Neural crest cell (in vitro differentiated cells): ENCODE measurements at regions not wholly inside any gene's neighbourhood (a gene's known extent, or its start where the extent isn't known, plus 50 kb on each side); places are given as distances from the start of the nearest gene placed in this dataset.

Experiments
- DNase-seq: peaks from one replicate; pipeline ENCODE4 v3.0.0; 2021; ENCODE audit warnings: low read depth, mixed read lengths, low spot score
- H3K27ac Mint-ChIP-seq: one replicate; pipeline ENCODE4 v1.8.0; 2021; ENCODE audit warnings: mild to moderate bottlenecking, mixed read lengths; ENCODE audit not compliant: unreplicated experiment
- H3K27me3 Mint-ChIP-seq: 2 replicates; pipeline ENCODE4 v1.8.0; 2021; ENCODE audit warnings: low read depth, mild to moderate bottlenecking, mixed read lengths
- H3K36me3 Mint-ChIP-seq: 2 replicates; pipeline ENCODE4 v1.8.0; 2021; ENCODE audit warnings: low read depth, mild to moderate bottlenecking, mixed read lengths
- H3K4me1 Mint-ChIP-seq: 2 replicates; pipeline ENCODE4 v1.8.0; 2021; ENCODE audit warnings: mixed read lengths
- H3K4me3 Mint-ChIP-seq: one replicate; pipeline ENCODE4 v1.8.0; 2021; ENCODE audit warnings: mild to moderate bottlenecking, mixed read lengths
- H3K9me3 Mint-ChIP-seq: 2 replicates; pipeline ENCODE4 v1.8.0; 2021; ENCODE audit warnings: mixed read lengths
- CTCF ChIP-seq: fragments of 200-600 bp; sonication (generic); conservative IDR thresholded peaks from 2 replicates; pipeline ENCODE4 v1.5.0; 2021; ENCODE audit warnings: antibody characterized with exemption, mild to moderate bottlenecking

DNA sequence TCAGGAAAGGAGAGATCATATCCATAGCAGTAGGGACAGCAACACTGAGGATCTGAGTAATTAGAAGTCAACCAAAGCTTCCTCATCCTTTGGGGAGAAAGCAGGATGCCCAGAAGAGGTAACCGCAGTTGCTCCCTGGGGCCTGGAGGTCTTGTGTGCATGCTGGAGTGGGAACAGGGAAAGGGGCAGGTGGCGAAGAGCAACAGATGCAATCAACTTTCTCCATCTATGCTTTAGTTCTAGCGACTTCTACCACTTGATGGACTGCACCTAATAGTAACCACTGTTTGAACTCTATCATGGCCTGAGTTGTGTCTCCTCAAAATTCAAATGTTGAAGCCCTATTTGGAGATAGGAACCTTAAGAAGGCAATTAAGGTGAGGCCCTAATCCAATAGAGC is 503.8 kb downstream of the NPIPA7 start:
- no peak for TF ChIP-seq CTCF
- peaks cover 9% of the 10 kb centered on the region for H3K27me3 Mint-ChIP-seq
- no peak for DNase-seq

GRCh38 chr16:16884451-16884850 is 505.5 kb downstream of the NPIPA7 start:
- no peak overlapping the region for H3K27ac Mint-ChIP-seq
- H3K36me3 Mint-ChIP-seq: no peaks in the 10 kb centered on the region
- H3K9me3 Mint-ChIP-seq: no peaks in the 10 kb centered on the region
- peaks cover 2% of the 10 kb centered on the region for H3K27me3 Mint-ChIP-seq
- no peak for TF ChIP-seq CTCF
- peaks cover 26% of the 10 kb centered on the region for H3K4me1 Mint-ChIP-seq
- no peak overlapping the region for H3K4me3 Mint-ChIP-seq
- DNase-seq: no peak

More for the DNA sequence above, 503.8 kb downstream of the NPIPA7 start:
- Mint-ChIP-seq H3K9me3 (no peaks in the 10 kb centered on the region), H3K4me3 (no peak overlapping the region), H3K27ac (no peak overlapping the region), H3K4me1 (peaks cover 32% of the 10 kb centered on the region), H3K36me3 (no peaks in the 10 kb centered on the region)

- no peak for DNase-seq
- H3K4me3 Mint-ChIP-seq: no peak overlapping the region
- H3K9me3 Mint-ChIP-seq: peaks cover 2% of the 10 kb centered on the region
- TF ChIP-seq CTCF: no peak
- H3K4me1 Mint-ChIP-seq: no peaks in the 10 kb centered on the region
- no peaks in the 10 kb centered on the region for H3K27me3 Mint-ChIP-seq
- no peaks in the 10 kb centered on the region for H3K36me3 Mint-ChIP-seq
- peak overlapping the region; percentile 46 for H3K27ac Mint-ChIP-seq
Observed at GRCh38 chr16:16887193-16887592, 508.3 kb downstream of the NPIPA7 start.

GRCh38 chr16:16890964-16891363 is 512.0 kb downstream of the NPIPA7 start:
- no peaks in the 10 kb centered on the region for H3K4me1 Mint-ChIP-seq
- H3K27ac Mint-ChIP-seq: peak overlapping the region; percentile 93
- peaks cover 2% of the 10 kb centered on the region for H3K9me3 Mint-ChIP-seq
- no peak for DNase-seq
- no peaks in the 10 kb centered on the region for H3K36me3 Mint-ChIP-seq
- no peak for TF ChIP-seq CTCF
- H3K27me3 Mint-ChIP-seq: no peaks in the 10 kb centered on the region
- no peak overlapping the region for H3K4me3 Mint-ChIP-seq

GRCh38 chr16:16904601-16905000 is 525.7 kb downstream of the NPIPA7 start:
- Mint-ChIP-seq H3K9me3 (peaks cover 3% of the 10 kb centered on the region), H3K27ac (no peak overlapping the region), H3K4me3 (no peak overlapping the region), H3K4me1 (no peaks in the 10 kb centered on the region), H3K36me3 (peaks cover 3% of the 10 kb centered on the region), H3K27me3 (peaks cover 4% of the 10 kb centered on the region)
- no peak for DNase-seq
- TF ChIP-seq CTCF: no peak

DNA sequence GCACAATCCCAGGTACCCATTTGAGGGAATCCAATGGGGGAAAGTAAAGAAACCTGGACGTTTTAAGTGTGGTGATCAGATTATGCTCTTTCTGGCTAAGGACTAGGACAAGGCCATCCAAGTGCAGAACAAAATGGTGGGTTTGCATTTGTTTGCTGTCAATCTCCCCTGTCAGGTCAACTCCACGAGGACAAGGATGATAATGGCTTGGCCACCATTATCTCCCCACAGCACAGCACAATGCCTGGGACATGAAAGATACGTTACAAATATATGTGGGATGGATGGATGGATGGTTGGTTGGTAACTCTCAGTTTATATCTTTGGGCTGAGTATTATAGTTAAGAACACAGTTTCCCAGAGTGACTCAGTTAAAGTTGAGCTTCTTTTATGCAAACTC is 526.9 kb downstream of the NPIPA7 start:
- no peak overlapping the region for H3K4me3 Mint-ChIP-seq
- H3K9me3 Mint-ChIP-seq: no peaks in the 10 kb centered on the region
- no peak for TF ChIP-seq CTCF
- no peak for DNase-seq
- H3K4me1 Mint-ChIP-seq: no peaks in the 10 kb centered on the region
- H3K27me3 Mint-ChIP-seq: peaks cover 4% of the 10 kb centered on the region
- H3K27ac Mint-ChIP-seq: no peak overlapping the region
- H3K36me3 Mint-ChIP-seq: no peaks in the 10 kb centered on the region
